Body of pancreas (tissue), 4 donors: ENCODE measurements at regions not wholly inside any gene's neighbourhood (a gene's known extent, or its start where the extent isn't known, plus 50 kb on each side); places are given as distances from the start of the nearest gene placed in this dataset.

ENCODE experiments used
- ATAC-seq: fragments of 150-250 bp; one replicate; pipeline ENCODE4 v1.9.1; 2016
- DNase-seq, 4 donors: peaks; one replicate each; pipeline ENCODE4 v3.0.0-alpha.2; 2019
- H3K27ac ChIP-seq, 4 donors: fragments of 200-600 bp; sonication (generic); 1 replicate in 3 of 4; 2 replicates in 1 of 4; pipeline versions ENCODE4 v1.5.1 to v1.6.1; 2016 to 2019; ENCODE audit warnings: mild to moderate bottlenecking in 1 of 4, mixed read lengths in 1 of 4, moderate library complexity in 1 of 4
- H3K27me3 ChIP-seq, 2 donors: fragments of 200-600 bp; sonication (generic); one replicate each; pipeline ENCODE4 v1.6.0; 2016; ENCODE audit warnings: mild to moderate bottlenecking in 1 of 2
- H3K36me3 ChIP-seq, 2 donors: fragments of 200-600 bp; sonication (generic); replicated peaks in 1 of 2; 2 replicates each; pipeline ENCODE4 v1.5.1; 2016; ENCODE audit warnings: low read depth in 2 of 2; ENCODE audit not compliant: insufficient read depth in 1 of 2
- H3K4me1 ChIP-seq: fragments of 200-600 bp; sonication (generic); one replicate; pipeline ENCODE4 v1.6.0; 2016
- H3K4me3 ChIP-seq, 2 donors: fragments of 200-600 bp; sonication (generic); 1 replicate in 1 of 2; 2 replicates in 1 of 2; pipeline ENCODE4 v1.5.1; 2016 to 2019
- H3K9me3 ChIP-seq, 3 donors: fragments of 200-600 bp; sonication (generic); 1 replicate in 2 of 3; 2 replicates in 1 of 3; pipeline ENCODE4 v1.5.1; 2016
- CTCF ChIP-seq, 7 experiments: fragments of 450-650 bp in 4 of 7; fragments of 200-600 bp in 3 of 7; sonication (generic) in 3 of 7; IDR thresholded peaks; one replicate each; pipeline ENCODE4 v1.5.1; 2016 to 2019; ENCODE audit warnings: antibody characterized with exemption in 7 of 7
- POLR2A ChIP-seq, 3 donors: fragments of 450-650 bp; IDR thresholded peaks; one replicate each; pipeline ENCODE4 v1.6.1; 2016; ENCODE audit warnings: antibody characterized with exemption in 3 of 3, mild to moderate bottlenecking in 2 of 3
- WGBS, 2 donors: methylation state at CpG; one replicate each; pipeline ENCODE4 v1.1.5; 2017; 5-methylcytosine and 5-hydroxymethylcytosine counted together
- intact Hi-C: fragments of 100-400 bp; cut with DNase I; formaldehyde crosslinking; loops from one replicate; pipeline ENCODE4 v1.15.1; 2023

- Histone ChIP-seq H3K9me3 (no peaks in the 10 kb centered on the region), H3K36me3 (no peaks in the 10 kb centered on the region), H3K27ac (no peak overlapping the region), H3K4me1 (no peaks in the 10 kb centered on the region), H3K27me3 (peaks cover 0 to 4% of the 10 kb centered on the region in 2 donors), H3K4me3 (no peak overlapping the region)
- TF ChIP-seq POLR2A (IDR thresholded peaks at IDR 0.05) (no peak), CTCF (IDR thresholded peaks at IDR 0.05) (no peak)
- ATAC-seq (no peak), DNase-seq (no peak)
- intact Hi-C loops: no loop called here
- WGBS, 2 donors: 52 to 60% methylated on average over 2 of the region's 2 CpGs
Measured at GRCh38 chr5:5777013-5777412, 354.5 kb downstream of the ICE1 start.

- Histone ChIP-seq H3K9me3 (no peaks in the 10 kb centered on the region), H3K27ac (no peak overlapping the region), H3K4me1 (no peaks in the 10 kb centered on the region), H3K4me3 (no peak overlapping the region), H3K27me3 (peaks cover 0 to 4% of the 10 kb centered on the region in 2 donors), H3K36me3 (no peaks in the 10 kb centered on the region)
- ATAC-seq (no peak), DNase-seq (no peak)
- 69 to 73% methylated on average over 3 of the region's 3 CpGs for WGBS, 2 donors
- intact Hi-C loops: no loop called here
- no peak for TF ChIP-seq POLR2A (IDR thresholded peaks at IDR 0.05)
- TF ChIP-seq CTCF (IDR thresholded peaks at IDR 0.05): no peak
Measured at GRCh38 chr5:5772202-5772601, 349.7 kb downstream of the ICE1 start.

GRCh38 chr5:5770825-5771224 is 348.3 kb downstream of the ICE1 start:
- DNase-seq (no peak), ATAC-seq (no peak)
- 51 to 66% methylated on average over 2 of the region's 2 CpGs for WGBS, 2 donors
- intact Hi-C loops: no loop called here
- Histone ChIP-seq H3K36me3 (no peaks in the 10 kb centered on the region), H3K27me3 (no peaks in the 10 kb centered on the region), H3K4me3 (no peak overlapping the region), H3K27ac (no peak overlapping the region), H3K9me3 (no peaks in the 10 kb centered on the region), H3K4me1 (no peaks in the 10 kb centered on the region)
- TF ChIP-seq POLR2A (IDR thresholded peaks at IDR 0.05): no peak
- no peak for TF ChIP-seq CTCF (IDR thresholded peaks at IDR 0.05)

- Histone ChIP-seq H3K27ac (no peak overlapping the region), H3K36me3 (no peaks in the 10 kb centered on the region), H3K9me3 (no peaks in the 10 kb centered on the region), H3K27me3 (no peaks in the 10 kb centered on the region), H3K4me1 (no peaks in the 10 kb centered on the region), H3K4me3 (no peak overlapping the region)
- no peak for TF ChIP-seq CTCF (IDR thresholded peaks at IDR 0.05)
- TF ChIP-seq POLR2A (IDR thresholded peaks at IDR 0.05): no peak
- peak in 3 of 4 donors; percentile 25 to 42 (median 30) for DNase-seq
- intact Hi-C loops: no loop called here
- 58 to 65% methylated on average over 4 to 5 of the region's 5 CpGs for WGBS, 2 donors
- ATAC-seq: no peak
Measured at GRCh38 chr5:5767286-5767928, 344.9 kb downstream of the ICE1 start.
